Neural progenitor cell (in vitro differentiated cells): ENCODE measurements at regions not wholly inside any gene's neighbourhood (a gene's known extent, or its start where the extent isn't known, plus 50 kb on each side); places are given as distances from the start of the nearest gene placed in this dataset.

Experiments
- CTCF ChIP-seq: fragments of 200-600 bp; sonication (generic); IDR thresholded peaks from 2 replicates; pipeline ENCODE4 v1.5.1; 2017; ENCODE audit warnings: antibody characterized with exemption, mild to moderate bottlenecking
- EZH2 ChIP-seq: fragments of 200-600 bp; sonication (generic); IDR thresholded peaks from 2 replicates; pipeline ENCODE4 v1.6.1; 2017; ENCODE audit warnings: antibody characterized with exemption, mild to moderate bottlenecking, moderate library complexity

GRCh38 chr4:157992038-157992705 lies 180.7 kb downstream of the GASK1B start:
- TF ChIP-seq CTCF, result peak; percentile 84
- TF ChIP-seq EZH2, result no peak
